ENCODE measurements at regions not wholly inside any gene's neighbourhood (a gene's known extent, or its start where the extent isn't known, plus 50 kb on each side); places are given as distances from the start of the nearest gene placed in this dataset.

DNA sequence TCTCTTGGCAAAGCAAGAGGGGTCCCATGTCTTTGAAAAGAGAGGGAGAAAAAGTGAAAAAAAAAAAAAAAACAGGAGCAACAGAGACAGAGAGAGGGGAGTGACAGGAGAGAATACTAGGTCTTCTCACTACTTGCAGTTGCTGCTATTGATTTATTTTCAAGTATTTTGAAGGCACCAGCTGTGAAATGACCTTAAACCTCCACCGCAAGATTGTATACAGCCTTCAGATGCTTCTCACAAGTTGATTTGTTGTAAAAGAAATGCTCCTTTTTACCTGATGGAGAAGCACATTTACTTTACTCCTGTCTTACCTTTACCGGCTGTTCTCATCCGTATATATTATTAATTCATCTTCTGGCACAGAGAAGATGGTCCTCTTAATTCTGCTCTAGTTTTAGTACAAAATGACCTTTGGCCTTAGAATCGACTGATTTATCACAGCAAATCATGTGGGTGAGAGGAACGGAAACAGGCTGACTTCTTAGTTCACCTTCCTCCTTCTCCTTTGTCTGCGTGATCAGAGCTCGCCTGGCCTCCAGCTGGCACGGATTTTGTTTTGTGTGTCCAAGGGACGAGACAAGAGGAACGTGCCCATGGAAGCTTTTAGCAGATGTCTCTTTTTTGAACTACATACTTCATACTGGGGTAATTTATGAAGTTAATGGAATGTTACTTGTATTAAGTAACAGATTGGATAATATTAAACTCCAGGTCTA is 82.4 kb upstream of the PACRGL start:
- intact Hi-C loops (cut with micrococcal nuclease) = no loop called here
- H3K36me3 Mint-ChIP-seq (ENCODE audit: low read depth) = no peaks in the 10 kb centered on the region
- no peak overlapping the region for H3K4me3 Mint-ChIP-seq (ENCODE audit: low read depth)
- no peak for DNase-seq (ENCODE audit: low spot score)
- H3K27ac Mint-ChIP-seq = no peak overlapping the region
- H3K27me3 Mint-ChIP-seq (ENCODE audit: low read depth) = no peaks in the 10 kb centered on the region
- no peaks in the 10 kb centered on the region for H3K9me3 Mint-ChIP-seq
- no peaks in the 10 kb centered on the region for H3K4me1 Mint-ChIP-seq (ENCODE audit: low read depth)

DNA sequence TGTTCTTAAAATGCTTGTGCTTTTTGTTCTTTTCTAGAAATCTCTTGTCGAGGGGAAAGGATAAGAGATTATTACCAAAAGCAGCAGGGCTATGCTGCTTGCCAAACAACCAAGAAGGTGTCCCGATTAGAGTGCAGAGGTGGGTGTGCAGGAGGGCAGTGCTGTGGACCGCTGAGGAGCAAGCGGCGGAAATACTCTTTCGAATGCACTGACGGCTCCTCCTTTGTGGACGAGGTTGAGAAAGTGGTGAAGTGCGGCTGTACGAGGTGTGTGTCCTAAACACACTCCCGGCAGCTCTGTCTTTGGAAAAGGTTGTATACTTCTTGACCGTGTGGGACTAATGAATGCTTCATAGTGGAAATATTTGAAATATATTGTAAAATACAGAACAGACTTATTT is 81.5 kb upstream of the PACRGL start:
- no peaks in the 10 kb centered on the region for H3K27me3 Mint-ChIP-seq (ENCODE audit: low read depth)
- H3K27ac Mint-ChIP-seq = no peak overlapping the region
- H3K36me3 Mint-ChIP-seq (ENCODE audit: low read depth) = no peaks in the 10 kb centered on the region
- no peaks in the 10 kb centered on the region for H3K9me3 Mint-ChIP-seq
- intact Hi-C loops (cut with micrococcal nuclease) = no loop called here
- H3K4me1 Mint-ChIP-seq (ENCODE audit: low read depth) = no peaks in the 10 kb centered on the region
- no peak for DNase-seq (ENCODE audit: low spot score)
- H3K4me3 Mint-ChIP-seq (ENCODE audit: low read depth) = no peak overlapping the region

DNA sequence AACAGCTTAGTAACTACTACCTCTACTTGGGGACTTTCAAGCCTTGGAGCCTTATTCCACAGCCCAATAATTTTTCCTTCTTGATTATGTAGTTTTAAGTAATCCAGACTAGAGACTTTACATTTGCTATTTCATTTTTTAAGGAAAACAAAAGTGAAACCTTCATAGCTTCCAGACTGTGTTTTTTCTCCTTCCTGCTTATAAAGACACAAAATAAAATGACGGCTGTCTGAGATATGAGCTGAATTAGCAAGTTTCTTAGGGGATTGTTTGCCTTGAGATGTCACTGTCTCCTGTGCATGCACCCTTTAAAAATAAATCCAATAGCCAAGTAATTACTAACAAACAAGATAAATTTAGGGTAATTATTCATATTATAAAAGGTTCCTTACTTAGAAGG is 78.8 kb upstream of the PACRGL start:
- peaks cover 2% of the 10 kb centered on the region for H3K27me3 Mint-ChIP-seq (ENCODE audit: low read depth)
- DNase-seq (ENCODE audit: low spot score) = no peak
- H3K4me1 Mint-ChIP-seq (ENCODE audit: low read depth) = no peaks in the 10 kb centered on the region
- H3K9me3 Mint-ChIP-seq = no peaks in the 10 kb centered on the region
- intact Hi-C loops (cut with micrococcal nuclease) = no loop called here
- H3K36me3 Mint-ChIP-seq (ENCODE audit: low read depth) = no peaks in the 10 kb centered on the region
- H3K27ac Mint-ChIP-seq = no peak overlapping the region
- H3K4me3 Mint-ChIP-seq (ENCODE audit: low read depth) = no peak overlapping the region

DNA sequence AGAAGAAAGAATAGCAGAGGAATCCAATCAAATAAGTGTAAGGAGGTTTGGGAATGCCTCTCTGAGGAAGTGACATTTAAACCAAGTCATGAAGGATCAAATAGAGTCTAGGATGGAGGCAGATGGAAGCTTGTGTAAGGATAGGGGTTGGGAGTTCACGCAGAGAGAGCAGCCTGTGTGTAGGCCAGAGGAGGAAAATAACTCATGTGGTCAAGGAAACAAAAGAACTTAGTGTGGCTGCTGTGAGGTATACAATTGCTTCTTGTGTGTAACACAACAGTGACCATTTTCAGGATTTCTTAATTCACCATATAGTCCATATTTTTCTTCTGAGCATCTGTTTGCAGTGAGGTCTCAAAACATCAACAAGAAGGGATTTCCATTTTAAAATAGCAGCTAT is 77.6 kb upstream of the PACRGL start:
- no peak for DNase-seq (ENCODE audit: low spot score)
- no peak overlapping the region for H3K27ac Mint-ChIP-seq
- no peak overlapping the region for H3K4me3 Mint-ChIP-seq (ENCODE audit: low read depth)
- no peaks in the 10 kb centered on the region for H3K36me3 Mint-ChIP-seq (ENCODE audit: low read depth)
- no peaks in the 10 kb centered on the region for H3K4me1 Mint-ChIP-seq (ENCODE audit: low read depth)
- H3K9me3 Mint-ChIP-seq = no peaks in the 10 kb centered on the region
- H3K27me3 Mint-ChIP-seq (ENCODE audit: low read depth) = peaks cover 2% of the 10 kb centered on the region
- intact Hi-C loops (cut with micrococcal nuclease) = no loop called here

DNA sequence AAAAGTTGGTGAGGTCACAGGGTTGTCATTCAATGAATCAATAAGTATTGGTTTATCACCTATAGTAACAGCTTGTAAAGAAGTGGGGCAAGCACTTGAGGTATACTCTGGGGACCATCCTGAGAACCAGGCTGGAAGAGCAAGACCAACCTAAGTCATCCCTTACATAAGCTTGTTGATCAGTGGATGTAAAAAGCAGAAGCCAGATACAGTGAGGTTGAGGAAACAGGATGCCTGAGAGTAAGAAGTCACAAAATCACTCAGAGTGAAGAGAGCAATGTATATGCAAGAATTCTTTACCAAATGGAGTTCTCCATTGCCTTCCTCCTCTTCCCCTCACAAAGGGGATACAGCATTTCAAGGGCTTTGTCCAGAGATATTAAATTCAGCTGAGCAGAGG is 76.3 kb upstream of the PACRGL start:
- Mint-ChIP-seq H3K27ac (no peak overlapping the region), H3K4me1 (ENCODE audit: low read depth) (no peaks in the 10 kb centered on the region), H3K27me3 (ENCODE audit: low read depth) (peaks cover 2% of the 10 kb centered on the region), H3K9me3 (no peaks in the 10 kb centered on the region), H3K36me3 (ENCODE audit: low read depth) (no peaks in the 10 kb centered on the region), H3K4me3 (ENCODE audit: low read depth) (no peak overlapping the region)
- intact Hi-C loops (cut with micrococcal nuclease) = no loop called here
- no peak for DNase-seq (ENCODE audit: low spot score)

DNA sequence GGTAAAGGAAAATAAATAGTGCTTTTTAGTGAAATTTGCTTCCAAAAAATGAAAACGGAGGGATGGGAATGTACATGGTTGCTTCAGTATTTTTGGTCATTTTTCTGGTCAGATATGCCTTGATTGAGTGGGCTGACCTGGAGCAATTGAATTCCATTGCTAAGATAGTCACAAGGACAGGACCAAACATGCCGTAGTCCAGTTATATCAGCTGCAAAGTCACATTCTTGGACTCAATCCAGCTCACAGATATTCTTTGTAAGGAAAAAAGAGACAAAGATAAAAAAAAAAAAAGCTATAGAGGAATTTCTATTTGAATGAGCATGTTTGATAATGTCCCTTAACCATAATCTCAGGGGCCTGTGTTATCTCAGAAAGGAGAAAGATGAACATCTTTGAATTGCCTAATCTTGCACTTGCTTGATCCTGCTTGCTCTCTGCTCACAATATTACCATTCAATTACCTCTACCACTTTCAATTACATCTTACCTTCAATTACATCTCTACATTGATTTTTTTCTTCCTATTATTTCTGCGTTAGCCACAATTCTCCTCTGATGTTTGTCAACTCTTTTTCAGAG is 75.4 kb upstream of the PACRGL start:
- H3K36me3 Mint-ChIP-seq (ENCODE audit: low read depth) = no peaks in the 10 kb centered on the region
- no peak for DNase-seq (ENCODE audit: low spot score)
- H3K4me3 Mint-ChIP-seq (ENCODE audit: low read depth) = no peak overlapping the region
- H3K9me3 Mint-ChIP-seq = no peaks in the 10 kb centered on the region
- H3K4me1 Mint-ChIP-seq (ENCODE audit: low read depth) = no peaks in the 10 kb centered on the region
- H3K27me3 Mint-ChIP-seq (ENCODE audit: low read depth) = peaks cover 2% of the 10 kb centered on the region
- no peak overlapping the region for H3K27ac Mint-ChIP-seq
- intact Hi-C loops (cut with micrococcal nuclease) = no loop called here

DNA sequence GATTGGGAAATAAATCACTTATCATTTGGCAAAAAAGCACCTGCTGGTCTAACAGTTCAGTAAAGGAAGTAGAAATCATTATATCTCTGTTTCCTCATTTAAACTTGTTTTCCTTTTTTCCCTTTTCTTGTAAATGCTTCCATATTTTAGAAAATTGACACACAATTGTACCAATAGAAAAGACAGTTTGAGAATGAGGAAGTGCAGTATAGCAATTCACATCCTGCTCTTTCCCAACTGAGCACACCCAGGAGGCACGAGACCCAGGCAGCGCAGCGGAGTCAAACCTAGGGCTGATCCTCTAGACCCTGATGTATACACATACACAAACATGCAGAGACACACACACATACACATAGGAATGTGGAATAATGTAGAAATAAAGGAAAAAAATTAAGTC is 74.8 kb upstream of the PACRGL start:
- DNase-seq (ENCODE audit: low spot score) = no peak
- H3K4me1 Mint-ChIP-seq (ENCODE audit: low read depth) = no peaks in the 10 kb centered on the region
- no peaks in the 10 kb centered on the region for H3K9me3 Mint-ChIP-seq
- peaks cover 2% of the 10 kb centered on the region for H3K27me3 Mint-ChIP-seq (ENCODE audit: low read depth)
- intact Hi-C loops (cut with micrococcal nuclease) = no loop called here
- no peaks in the 10 kb centered on the region for H3K36me3 Mint-ChIP-seq (ENCODE audit: low read depth)
- H3K27ac Mint-ChIP-seq = no peak overlapping the region
- no peak overlapping the region for H3K4me3 Mint-ChIP-seq (ENCODE audit: low read depth)

DNA sequence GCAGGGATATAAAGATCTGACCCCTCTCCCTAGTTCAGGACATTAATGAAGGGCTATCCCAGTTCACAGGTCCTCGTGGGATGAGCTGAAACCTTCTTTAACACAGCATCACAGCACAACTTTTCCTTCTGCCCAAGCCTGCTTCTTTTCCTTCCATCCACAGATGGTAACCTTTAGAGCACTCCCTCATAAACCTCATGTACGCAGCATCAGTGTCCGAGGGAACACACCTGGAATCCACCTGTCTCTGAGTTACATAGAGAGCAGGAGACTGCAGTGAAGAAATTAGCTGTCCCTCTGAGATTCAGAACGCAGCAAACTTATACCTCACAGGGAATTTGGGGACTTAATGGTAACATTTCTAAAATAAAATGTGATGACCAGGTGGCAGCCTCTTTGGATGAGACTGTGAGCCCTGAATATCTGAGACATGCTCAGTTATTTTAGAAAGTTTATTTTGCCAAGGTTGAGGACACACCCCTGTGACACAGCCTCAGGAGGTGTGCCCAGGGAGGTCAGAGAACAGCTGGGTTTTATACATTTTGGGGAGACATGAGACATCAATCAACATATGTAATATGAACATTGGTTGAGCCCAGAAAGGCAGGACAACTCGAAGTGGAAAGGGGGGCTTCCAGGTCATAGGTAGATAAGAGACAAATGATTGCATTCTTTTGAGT is 73.8 kb upstream of the PACRGL start:
- no peak overlapping the region for H3K4me3 Mint-ChIP-seq (ENCODE audit: low read depth)
- no peak for DNase-seq (ENCODE audit: low spot score)
- intact Hi-C loops (cut with micrococcal nuclease) = no loop called here
- no peaks in the 10 kb centered on the region for H3K9me3 Mint-ChIP-seq
- peaks cover 2% of the 10 kb centered on the region for H3K27me3 Mint-ChIP-seq (ENCODE audit: low read depth)
- no peak overlapping the region for H3K27ac Mint-ChIP-seq
- H3K36me3 Mint-ChIP-seq (ENCODE audit: low read depth) = no peaks in the 10 kb centered on the region
- H3K4me1 Mint-ChIP-seq (ENCODE audit: low read depth) = no peaks in the 10 kb centered on the region

DNA sequence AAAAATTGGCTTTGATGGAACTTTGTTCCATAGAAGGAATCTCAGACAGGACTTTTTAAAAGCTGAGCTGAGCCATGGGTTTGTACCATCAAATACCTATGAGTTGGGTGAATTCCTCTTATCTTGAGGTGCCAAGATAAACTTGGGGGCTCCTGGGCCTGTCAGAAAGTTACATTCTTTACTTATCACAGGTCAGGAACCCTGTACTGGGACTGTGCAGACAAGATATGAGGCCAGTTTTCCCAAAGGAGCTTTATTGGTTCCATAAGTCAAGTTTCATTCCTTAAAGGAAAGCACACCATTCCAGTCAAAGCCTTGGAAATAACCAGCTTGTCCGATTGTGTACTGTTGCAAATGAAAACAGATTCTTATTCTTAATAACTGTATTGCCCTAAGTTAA is 72.4 kb upstream of the PACRGL start:
- H3K27ac Mint-ChIP-seq = no peak overlapping the region
- no peaks in the 10 kb centered on the region for H3K36me3 Mint-ChIP-seq (ENCODE audit: low read depth)
- no peak overlapping the region for H3K4me3 Mint-ChIP-seq (ENCODE audit: low read depth)
- no peaks in the 10 kb centered on the region for H3K4me1 Mint-ChIP-seq (ENCODE audit: low read depth)
- intact Hi-C loops (cut with micrococcal nuclease) = no loop called here
- H3K27me3 Mint-ChIP-seq (ENCODE audit: low read depth) = peaks cover 2% of the 10 kb centered on the region
- no peak for DNase-seq (ENCODE audit: low spot score)
- no peaks in the 10 kb centered on the region for H3K9me3 Mint-ChIP-seq

DNA sequence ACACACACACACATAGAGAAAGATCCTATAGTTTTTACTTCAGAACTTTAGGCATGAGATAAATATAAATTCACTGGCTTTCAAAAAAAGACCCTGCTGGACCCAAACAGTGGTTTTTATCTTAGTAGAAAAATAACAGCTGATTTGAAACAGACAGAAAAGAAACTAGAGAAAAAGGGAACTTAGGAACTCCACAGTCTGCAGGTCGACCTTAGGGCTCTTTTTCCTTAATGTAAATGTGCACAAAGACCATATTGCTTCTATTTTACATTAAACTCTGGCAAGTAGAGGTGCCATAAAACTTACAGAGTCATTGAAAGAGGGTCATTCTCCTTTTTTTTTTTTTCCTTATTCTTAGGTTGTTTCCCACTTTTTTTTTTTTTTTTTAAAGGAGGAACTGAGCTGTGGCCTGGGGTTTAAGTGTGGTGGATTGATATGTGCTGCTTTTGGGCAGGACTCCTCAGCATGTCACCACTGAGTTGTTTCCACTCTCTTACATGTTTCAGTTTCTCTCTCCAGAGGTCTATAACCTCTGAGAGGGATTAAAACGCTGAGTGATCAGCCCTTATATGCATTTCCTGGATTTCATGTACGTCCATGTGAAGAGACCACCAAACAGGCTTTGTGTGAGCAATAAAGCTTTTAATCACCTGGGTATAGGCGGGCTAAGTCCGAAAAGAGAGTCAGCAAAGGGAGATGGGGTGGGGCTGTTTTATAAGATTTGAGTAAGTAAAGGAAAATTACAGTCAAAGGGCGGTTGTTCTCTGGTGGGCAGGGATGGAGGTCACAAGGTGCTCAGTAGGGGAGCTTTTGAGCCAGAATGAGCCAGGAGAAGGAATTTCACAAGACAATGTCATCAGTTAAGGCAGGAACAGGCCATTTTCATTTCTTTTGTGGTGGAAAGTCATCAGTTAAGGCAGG is 70.8 kb upstream of the PACRGL start:
- intact Hi-C loops (cut with micrococcal nuclease) = no loop called here
- no peak overlapping the region for H3K4me3 Mint-ChIP-seq (ENCODE audit: low read depth)
- H3K27ac Mint-ChIP-seq = no peak overlapping the region
- H3K9me3 Mint-ChIP-seq = no peaks in the 10 kb centered on the region
- no peak for DNase-seq (ENCODE audit: low spot score)
- no peaks in the 10 kb centered on the region for H3K4me1 Mint-ChIP-seq (ENCODE audit: low read depth)
- H3K36me3 Mint-ChIP-seq (ENCODE audit: low read depth) = no peaks in the 10 kb centered on the region
- H3K27me3 Mint-ChIP-seq (ENCODE audit: low read depth) = peaks cover 2% of the 10 kb centered on the region

DNA sequence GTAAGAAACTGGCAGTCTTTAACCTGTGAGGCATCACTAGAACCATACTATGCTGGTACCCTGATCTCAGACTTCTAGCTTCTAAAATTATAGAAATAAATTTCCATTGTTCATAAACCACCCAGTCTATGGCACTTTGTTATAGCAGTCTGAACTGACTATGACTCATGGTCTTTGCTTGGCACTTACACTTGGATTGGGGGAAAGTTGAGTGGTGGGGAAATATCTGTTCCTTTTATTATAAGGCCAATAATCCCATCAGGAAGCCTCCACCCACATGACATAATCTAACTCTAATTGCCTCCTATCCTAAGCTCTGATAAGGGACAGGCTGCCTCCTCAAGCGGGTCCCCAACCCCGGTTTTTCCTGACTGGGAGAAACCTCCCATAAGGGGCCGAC is 61.4 kb upstream of the PACRGL start:
- no peaks in the 10 kb centered on the region for H3K9me3 Mint-ChIP-seq
- no peaks in the 10 kb centered on the region for H3K36me3 Mint-ChIP-seq (ENCODE audit: low read depth)
- no peak overlapping the region for H3K27ac Mint-ChIP-seq
- H3K4me1 Mint-ChIP-seq (ENCODE audit: low read depth) = no peaks in the 10 kb centered on the region
- no peak overlapping the region for H3K4me3 Mint-ChIP-seq (ENCODE audit: low read depth)
- DNase-seq (ENCODE audit: low spot score) = no peak
- no peaks in the 10 kb centered on the region for H3K27me3 Mint-ChIP-seq (ENCODE audit: low read depth)
- intact Hi-C loops (cut with micrococcal nuclease) = no loop called here

DNA sequence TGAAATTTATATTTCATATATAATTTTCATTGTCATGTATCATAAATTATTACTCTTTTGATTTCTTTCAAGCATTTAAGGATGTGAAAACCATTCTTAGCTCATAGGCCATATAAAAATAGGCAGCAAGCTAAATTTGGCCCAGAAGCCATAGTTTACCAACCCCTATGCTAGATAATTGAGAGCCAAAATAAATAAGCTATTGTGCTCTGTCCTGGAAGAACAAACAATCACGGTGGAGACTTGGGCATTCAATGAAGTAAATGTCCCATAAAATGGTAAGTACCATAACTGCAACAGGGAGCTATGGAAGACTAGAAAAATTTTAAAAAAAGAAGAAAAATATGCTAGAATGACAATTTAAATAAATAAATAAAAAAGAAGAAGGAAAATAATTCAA is 60.9 kb upstream of the PACRGL start:
- Mint-ChIP-seq H3K36me3 (ENCODE audit: low read depth) (no peaks in the 10 kb centered on the region), H3K4me3 (ENCODE audit: low read depth) (no peak overlapping the region), H3K9me3 (no peaks in the 10 kb centered on the region), H3K27me3 (ENCODE audit: low read depth) (no peaks in the 10 kb centered on the region), H3K4me1 (ENCODE audit: low read depth) (no peaks in the 10 kb centered on the region), H3K27ac (no peak overlapping the region)
- no peak for DNase-seq (ENCODE audit: low spot score)
- intact Hi-C loops (cut with micrococcal nuclease) = no loop called here

DNA sequence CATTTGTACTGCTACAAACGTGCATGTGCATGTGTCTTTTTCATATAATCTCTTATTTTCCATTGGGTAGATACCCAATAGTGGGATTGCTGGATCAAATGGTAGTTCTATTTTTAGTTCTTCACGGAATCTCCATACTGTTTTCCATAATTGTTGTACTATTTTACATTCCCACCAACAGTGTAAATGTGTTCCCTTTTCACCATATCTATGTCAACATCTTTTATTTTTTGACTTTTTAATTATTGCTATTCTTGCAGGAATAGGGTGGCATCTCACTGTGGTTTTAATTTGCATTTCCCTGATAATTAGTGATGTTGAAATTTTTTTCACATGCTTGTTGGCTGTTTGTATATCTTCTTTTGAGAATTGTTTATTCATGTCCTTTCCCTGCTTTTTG is 59.3 kb upstream of the PACRGL start:
- Mint-ChIP-seq H3K4me1 (ENCODE audit: low read depth) (no peaks in the 10 kb centered on the region), H3K4me3 (ENCODE audit: low read depth) (no peak overlapping the region), H3K27me3 (ENCODE audit: low read depth) (no peaks in the 10 kb centered on the region), H3K9me3 (no peaks in the 10 kb centered on the region), H3K27ac (no peak overlapping the region), H3K36me3 (ENCODE audit: low read depth) (no peaks in the 10 kb centered on the region)
- DNase-seq (ENCODE audit: low spot score) = no peak
- intact Hi-C loops (cut with micrococcal nuclease) = no loop called here
